ENCODE measurements at regions not wholly inside any gene's neighbourhood (a gene's known extent, or its start where the extent isn't known, plus 50 kb on each side); places are given as distances from the start of the nearest gene placed in this dataset.
"Not testable (repeated sequence)": the region's sequence is repeated elsewhere in the genome, so short reads cannot be mapped to it uniquely, and the experiment has no call there.

- DNase-seq (ENCODE audit: low read depth); H3K4me3 ChIP-seq (ENCODE audit: control insufficient read depth, low read depth, low read length): not testable (repeated sequence)
Measured at GRCh38 chr2:91422102-91422501, 2730.6 kb downstream of the RPIA start.

DNA sequence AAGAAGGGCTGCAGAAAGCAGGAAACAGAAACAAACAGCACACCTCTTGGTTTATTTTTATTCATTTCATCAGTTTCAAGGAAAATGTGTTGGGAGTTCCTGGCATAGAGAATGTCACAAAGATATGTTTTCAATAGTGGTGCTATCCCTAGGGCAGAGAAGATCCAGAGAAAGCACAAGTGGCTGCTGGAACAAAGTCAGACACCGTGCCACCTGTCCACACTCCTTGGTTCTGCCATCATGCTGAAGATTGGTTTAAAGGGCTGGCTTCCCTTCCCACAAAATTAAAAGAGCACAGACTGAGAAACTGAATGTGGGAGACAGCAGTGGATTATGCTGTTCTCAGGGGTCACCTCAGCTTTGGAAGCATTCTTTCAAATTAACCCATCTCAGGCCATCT is 2735.7 kb downstream of the RPIA start:
- not testable (repeated sequence) for H3K4me3 ChIP-seq (ENCODE audit: control insufficient read depth, low read depth, low read length); DNase-seq (ENCODE audit: low read depth)

GRCh38 chr2:91441932-91442245 is 2750.4 kb downstream of the RPIA start:
- peak overlapping the region; percentile 38 for H3K4me3 ChIP-seq (ENCODE audit: control insufficient read depth, low read depth, low read length)
- DNase-seq (ENCODE audit: low read depth), result not testable (repeated sequence)

DNA sequence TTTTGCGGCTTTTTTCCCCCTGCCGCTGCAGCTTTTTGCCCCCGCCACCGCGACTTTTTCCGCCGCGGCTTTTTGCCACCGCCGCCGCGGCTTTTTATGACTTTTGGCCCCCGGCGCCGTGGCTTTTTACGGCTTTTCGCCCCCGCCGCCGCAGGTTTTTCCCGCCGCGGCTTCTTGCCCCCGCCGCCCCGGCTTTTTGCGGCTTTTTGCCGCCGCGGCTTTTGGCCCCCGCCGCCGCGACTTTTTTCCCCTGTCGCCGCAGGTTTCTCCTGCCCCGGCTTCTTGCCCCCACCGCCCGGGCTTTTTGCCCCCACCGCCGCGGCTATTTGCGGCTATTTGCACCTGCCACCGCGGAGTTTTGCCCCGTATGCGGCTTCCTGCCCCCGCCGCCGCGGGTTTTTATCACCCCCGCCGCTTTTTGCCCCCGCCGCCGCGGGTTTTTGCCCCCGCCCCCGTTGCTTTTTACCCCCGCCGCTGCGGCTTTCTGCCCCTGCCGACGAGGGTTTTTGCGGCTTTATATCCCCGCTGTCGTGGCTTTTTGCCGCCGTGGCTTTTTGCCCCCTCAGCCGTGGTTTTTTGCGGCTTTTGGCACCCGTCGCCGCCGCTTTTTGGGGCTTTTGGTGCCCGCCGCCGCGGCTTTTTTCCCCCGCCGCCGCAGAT is 2750.9 kb downstream of the RPIA start:
- H3K4me3 ChIP-seq (ENCODE audit: control insufficient read depth, low read depth, low read length), result peak overlapping the region; percentile 38
- TF ChIP-seq CTCF (IDR thresholded peaks at IDR 0.05; ENCODE audit: control insufficient read depth, insufficient read depth, low read depth, low read length, missing control alignments), result no peak
- no peak for DNase-seq (ENCODE audit: low read depth)

- H3K4me3 ChIP-seq (ENCODE audit: control insufficient read depth, low read depth, low read length), result peak overlapping the region; percentile 38
- DNase-seq (ENCODE audit: low read depth), result not testable (repeated sequence)
Measured at GRCh38 chr2:91442906-91443729, 2751.6 kb downstream of the RPIA start.

DNA sequence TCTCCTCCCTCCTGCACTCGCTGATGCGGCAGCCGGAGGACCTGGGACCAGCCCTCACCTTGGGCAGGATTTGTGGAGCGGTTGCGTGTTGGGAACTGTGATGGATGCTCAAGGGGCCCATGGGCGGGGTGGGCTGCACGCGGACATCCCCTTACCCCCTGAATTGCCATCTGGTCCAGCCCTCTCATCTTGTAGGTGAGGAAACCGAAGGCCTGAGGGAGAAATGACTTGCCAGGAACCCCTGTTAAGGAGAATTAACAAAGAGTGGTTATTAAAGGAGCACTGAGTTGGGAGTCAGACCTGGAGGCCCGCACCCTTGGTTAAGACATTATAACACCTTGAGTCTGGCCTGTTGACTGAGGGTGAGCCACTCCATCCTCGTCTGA is 2752.2 kb downstream of the RPIA start:
- DNase-seq (ENCODE audit: low read depth); H3K4me3 ChIP-seq (ENCODE audit: control insufficient read depth, low read depth, low read length): not testable (repeated sequence)

GRCh38 chr2:91445705-91446104 is 2754.2 kb downstream of the RPIA start:
- not testable (repeated sequence) for H3K4me3 ChIP-seq (ENCODE audit: control insufficient read depth, low read depth, low read length); DNase-seq (ENCODE audit: low read depth)

DNA sequence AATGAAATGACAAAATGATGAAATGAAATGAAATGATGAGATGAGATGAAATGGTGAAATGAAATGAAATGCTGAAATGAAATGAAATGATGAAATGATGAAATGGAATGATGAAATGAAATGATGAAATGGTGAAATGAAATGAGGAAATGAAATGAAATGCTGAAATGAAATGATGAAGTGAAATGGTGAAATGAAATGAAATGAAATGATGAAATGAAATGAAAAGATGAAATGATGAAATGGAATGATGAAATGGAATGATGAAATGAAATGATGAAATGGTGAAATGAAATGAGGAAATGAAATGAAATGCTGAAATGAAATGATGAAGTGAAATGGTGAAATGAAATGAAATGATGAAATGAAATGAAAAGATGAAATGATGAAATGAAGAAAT is 2755.0 kb downstream of the RPIA start:
- not testable (repeated sequence) for DNase-seq (ENCODE audit: low read depth); H3K4me3 ChIP-seq (ENCODE audit: control insufficient read depth, low read depth, low read length)

- not testable (repeated sequence) for H3K4me3 ChIP-seq (ENCODE audit: control insufficient read depth, low read depth, low read length); DNase-seq (ENCODE audit: low read depth)
Measured at GRCh38 chr2:91446915-91447314, 2755.4 kb downstream of the RPIA start.

GRCh38 chr2:91447508-91447907 is 2756.0 kb downstream of the RPIA start:
- not testable (repeated sequence) for DNase-seq (ENCODE audit: low read depth); H3K4me3 ChIP-seq (ENCODE audit: control insufficient read depth, low read depth, low read length)

- DNase-seq (ENCODE audit: low read depth); H3K4me3 ChIP-seq (ENCODE audit: control insufficient read depth, low read depth, low read length): not testable (repeated sequence)
Measured at GRCh38 chr2:91462292-91462691, 2770.8 kb downstream of the RPIA start.

GRCh38 chr2:91463007-91463406 is 2771.5 kb downstream of the RPIA start:
- DNase-seq (ENCODE audit: low read depth); H3K4me3 ChIP-seq (ENCODE audit: control insufficient read depth, low read depth, low read length): not testable (repeated sequence)

GRCh38 chr2:91466780-91467363 is 2775.4 kb downstream of the RPIA start:
- H3K4me3 ChIP-seq (ENCODE audit: control insufficient read depth, low read depth, low read length); DNase-seq (ENCODE audit: low read depth): not testable (repeated sequence)

DNA sequence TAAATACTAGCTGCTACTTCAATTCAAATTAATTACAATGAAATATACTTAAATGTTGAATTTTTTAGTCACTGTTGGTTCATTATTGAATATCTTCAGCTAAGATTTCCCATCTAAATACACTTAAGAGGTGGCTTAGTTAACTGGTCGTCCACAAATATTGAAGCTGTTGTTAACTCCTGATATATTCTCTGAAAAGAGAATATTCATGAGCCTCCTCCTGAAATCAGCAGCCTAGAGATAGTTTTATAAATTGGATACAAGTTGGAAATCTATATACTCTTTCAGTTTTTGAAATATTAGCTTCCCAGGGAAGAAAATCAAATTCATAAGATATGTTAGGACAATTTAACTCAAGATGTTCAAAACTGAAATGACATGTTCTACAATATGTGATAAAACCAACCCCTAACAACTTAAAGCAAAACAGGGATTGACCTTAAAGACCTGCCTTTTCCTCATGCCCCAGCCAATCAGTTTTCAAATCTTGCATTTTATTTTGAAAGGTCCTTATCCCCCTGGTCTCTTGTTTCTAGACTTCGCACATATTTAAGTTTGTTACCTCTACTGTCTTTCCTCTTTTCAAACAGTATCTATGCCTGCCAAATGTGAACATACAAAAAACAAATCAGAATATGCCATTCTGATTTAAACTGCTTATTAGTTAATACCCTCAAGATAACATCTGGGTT is 2784.9 kb downstream of the RPIA start:
- not testable (repeated sequence) for H3K4me3 ChIP-seq (ENCODE audit: control insufficient read depth, low read depth, low read length); DNase-seq (ENCODE audit: low read depth)

GRCh38 chr2:91476936-91477246 is 2785.4 kb downstream of the RPIA start:
- not testable (repeated sequence) for H3K4me3 ChIP-seq (ENCODE audit: control insufficient read depth, low read depth, low read length); DNase-seq (ENCODE audit: low read depth)

DNA sequence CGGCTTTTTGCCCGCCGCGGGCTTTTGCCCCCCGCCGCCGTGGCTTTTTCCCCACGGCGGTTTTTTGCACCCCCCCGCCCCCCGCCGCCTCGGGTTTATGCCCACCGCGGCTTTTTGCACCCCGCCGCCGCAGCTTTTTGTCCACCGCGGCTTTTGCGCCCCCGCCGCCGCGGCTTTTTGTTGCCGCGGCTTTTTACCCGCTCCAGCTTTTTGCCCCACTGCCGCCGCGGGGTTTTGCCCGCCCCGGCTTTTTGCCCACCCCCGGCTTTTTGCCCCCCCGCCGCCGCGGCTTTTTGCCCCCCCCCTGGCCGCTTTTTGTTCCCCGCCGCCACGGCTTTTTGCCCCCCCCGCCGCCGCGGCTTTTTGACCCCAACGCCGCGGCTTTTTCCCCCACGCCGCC is 2785.8 kb downstream of the RPIA start:
- peak overlapping the region; percentile 24 for H3K4me3 ChIP-seq (ENCODE audit: control insufficient read depth, low read depth, low read length)
- DNase-seq (ENCODE audit: low read depth), result not testable (repeated sequence)

All from AG09309 (cell line).